ENCODE measurements at regions not wholly inside any gene's neighbourhood (a gene's known extent, or its start where the extent isn't known, plus 50 kb on each side); places are given as distances from the start of the nearest gene placed in this dataset.

DNA sequence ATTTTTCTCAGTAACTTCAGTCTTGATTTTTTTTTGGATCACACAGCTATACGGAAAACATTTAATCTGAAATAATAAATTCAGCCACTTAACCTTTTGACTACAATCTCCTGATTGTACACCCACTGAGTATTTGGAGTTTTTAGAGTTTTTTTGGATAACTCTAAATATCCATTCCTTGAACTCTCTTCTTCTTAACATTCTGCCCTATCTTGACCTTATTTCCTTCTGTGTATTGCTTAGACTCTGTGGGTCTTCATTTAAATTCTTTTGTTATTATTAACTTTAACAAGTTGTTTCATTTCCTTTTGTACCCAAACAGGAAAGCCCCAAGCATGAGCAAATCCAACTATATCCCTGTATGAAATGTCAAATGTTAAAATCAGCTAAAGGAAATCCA, 170.2 kb upstream of the PTCHD4 start:
- no peak overlapping the region for H3K9ac ChIP-seq (ENCODE audit: insufficient read depth, low read depth, low read length)
- intact Hi-C loops (cut with micrococcal nuclease; ENCODE audit: unreplicated experiment) (no loop called here), in situ Hi-C loops (cut with HindIII; ENCODE audit: extremely low pct_ligation_motif_present, low pct_unique_long_range_greater_than_20kb) (no loop called here)
- no peaks in the 10 kb centered on the region for H3K79me2 ChIP-seq (ENCODE audit: insufficient read depth, low read length)
- H4K20me1 ChIP-seq (ENCODE audit: insufficient read depth, low read length): no peaks in the 10 kb centered on the region
- BruUV-seq (replicated peaks): no TSS peak
- DNase-seq (ENCODE audit: low spot score) (no peak), FAIRE-seq (no peak), ATAC-seq (no peak)
- no peaks in the 10 kb centered on the region for H3K36me3 ChIP-seq (replicated peaks in 1 of 2; ENCODE audit: control insufficient read depth in 1 of 2, insufficient read depth in 2 of 2, low read length in 2 of 2)
- no peaks in the 10 kb centered on the region for H3K4me1 ChIP-seq (ENCODE audit: insufficient read depth, low read length)
- no peak overlapping the region for H2AFZ ChIP-seq (ENCODE audit: low read length)
- ChIA-PET POLR2A (no interaction called here), CTCF (ENCODE audit: low intra/inter-chr PET ratio, low total read pairs) (no interaction called here)
- TF ChIP-seq SALL2 (CRISPR knock-in tag; IDR thresholded peaks at IDR 0.05): no peak
- no peak for TF ChIP-seq ZNF598 (CRISPR knock-in tag; IDR thresholded peaks at IDR 0.05; ENCODE audit: borderline replicate concordance)
- no peak for TF ChIP-seq ZSCAN30 (CRISPR knock-in tag; IDR thresholded peaks at IDR 0.05)
- TF ChIP-seq SSRP1 (CRISPR knock-in tag; IDR thresholded peaks at IDR 0.05): no peak
- no peak for TF ChIP-seq ZNF646 (CRISPR knock-in tag; IDR thresholded peaks at IDR 0.05)
- TF ChIP-seq ARHGAP35 (CRISPR knock-in tag; IDR thresholded peaks at IDR 0.05; ENCODE audit: borderline replicate concordance): no peak
- no peak for TF ChIP-seq SUZ12 (IDR thresholded peaks at IDR 0.05; ENCODE audit: low read depth, low read length)
- 4% methylated on average over 1 of the region's 1 CpG for WGBS (ENCODE audit: low lambda C conversion rate)
- no peak overlapping the region for H3K27ac ChIP-seq (ENCODE audit: extremely low read length, insufficient read depth, low read length)
- H3K4me2 ChIP-seq (ENCODE audit: low read depth, low read length): no peak overlapping the region
- no peaks in the 10 kb centered on the region for H3K9me3 ChIP-seq (ENCODE audit: low read length)
- H3K4me3 ChIP-seq (replicated peaks in 1 of 3; ENCODE audit: insufficient read depth in 1 of 3, low read depth in 2 of 3, low read length in 3 of 3): no peak overlapping the region
- H3K27me3 ChIP-seq (ENCODE audit: control insufficient read depth in 1 of 2, insufficient read depth in 2 of 2, low read length in 2 of 2): no peaks in the 10 kb centered on the region
